Neutrophil (primary cell): ENCODE measurements at regions not wholly inside any gene's neighbourhood (a gene's known extent, or its start where the extent isn't known, plus 50 kb on each side); places are given as distances from the start of the nearest gene placed in this dataset.

ENCODE experiments used
- H3K27ac ChIP-seq: fragments of 200-600 bp; sonication (generic); 2 replicates; pipeline ENCODE4 v1.5.1; 2016; ENCODE audit warnings: mild to moderate bottlenecking, moderate library complexity
- H3K27me3 ChIP-seq: fragments of 200-600 bp; sonication (generic); 2 replicates; pipeline ENCODE4 v1.6.0; 2016; ENCODE audit warnings: mild to moderate bottlenecking
- H3K36me3 ChIP-seq: fragments of 200-600 bp; sonication (generic); 2 replicates; pipeline ENCODE4 v1.5.1; 2017
- H3K4me1 ChIP-seq, 2 experiments: fragments of 200-600 bp in 1 of 2; sonication (generic) in 1 of 2; 1 replicate in 1 of 2; 2 replicates in 1 of 2; pipeline versions ENCODE4 v1.5.1 to v1.6.1; 2013 to 2016; ENCODE audit warnings: low read depth in 1 of 2, low read length in 1 of 2, mild to moderate bottlenecking in 1 of 2, moderate library complexity in 1 of 2; ENCODE audit not compliant: control insufficient read depth in 1 of 2, insufficient read depth in 1 of 2
- H3K4me3 ChIP-seq, 2 experiments: fragments of 200-600 bp in 1 of 2; sonication (generic) in 1 of 2; 1 replicate in 1 of 2; 2 replicates in 1 of 2; pipeline ENCODE4 v1.5.1; 2013 to 2016; ENCODE audit warnings: low read depth in 1 of 2, low read length in 1 of 2, mild to moderate bottlenecking in 1 of 2, moderate library complexity in 1 of 2
- H3K9me3 ChIP-seq: fragments of 200-600 bp; sonication (generic); 2 replicates; pipeline ENCODE4 v1.5.1; 2016
- CTCF ChIP-seq: fragments of 200-600 bp; sonication (generic); IDR thresholded peaks from 2 replicates; pipeline ENCODE4 v1.5.1; 2016; ENCODE audit warnings: antibody characterized with exemption

GRCh38 chr5:2833556-2833955 lies 82.1 kb upstream of the IRX2 start:
- Histone ChIP-seq H3K27ac (no peak overlapping the region), H3K27me3 (no peaks in the 10 kb centered on the region), H3K36me3 (no peaks in the 10 kb centered on the region), H3K9me3 (no peaks in the 10 kb centered on the region), H3K4me3 (no peak overlapping the region), H3K4me1 (no peaks in the 10 kb centered on the region)
- no peak for TF ChIP-seq CTCF

GRCh38 chr5:2832394-2832793 lies 80.9 kb upstream of the IRX2 start:
- Histone ChIP-seq H3K4me3 (no peak overlapping the region), H3K27ac (no peak overlapping the region), H3K36me3 (no peaks in the 10 kb centered on the region), H3K27me3 (no peaks in the 10 kb centered on the region), H3K4me1 (no peaks in the 10 kb centered on the region), H3K9me3 (no peaks in the 10 kb centered on the region)
- TF ChIP-seq CTCF = no peak

- TF ChIP-seq CTCF = no peak
- H3K4me3 ChIP-seq = no peak overlapping the region
- no peaks in the 10 kb centered on the region for H3K36me3 ChIP-seq
- H3K27me3 ChIP-seq = no peaks in the 10 kb centered on the region
- H3K4me1 ChIP-seq = no peaks in the 10 kb centered on the region
- H3K9me3 ChIP-seq = no peaks in the 10 kb centered on the region
- H3K27ac ChIP-seq = no peak overlapping the region
These were observed 77.8 kb upstream of the IRX2 start for GRCh38 chr5:2829239-2829638.

GRCh38 chr5:2818936-2819335 lies 67.5 kb upstream of the IRX2 start:
- H3K36me3 ChIP-seq = no peaks in the 10 kb centered on the region
- H3K4me1 ChIP-seq = no peaks in the 10 kb centered on the region
- no peak for TF ChIP-seq CTCF
- no peaks in the 10 kb centered on the region for H3K27me3 ChIP-seq
- no peaks in the 10 kb centered on the region for H3K9me3 ChIP-seq
- H3K4me3 ChIP-seq = no peak overlapping the region
- no peak overlapping the region for H3K27ac ChIP-seq

GRCh38 chr5:2817031-2817603 lies 65.6 kb upstream of the IRX2 start:
- no peak for TF ChIP-seq CTCF
- Histone ChIP-seq H3K36me3 (no peaks in the 10 kb centered on the region), H3K9me3 (no peaks in the 10 kb centered on the region), H3K27me3 (no peaks in the 10 kb centered on the region), H3K4me1 (no peaks in the 10 kb centered on the region), H3K4me3 (no peak overlapping the region), H3K27ac (no peak overlapping the region)

GRCh38 chr5:2813678-2814077 lies 62.2 kb upstream of the IRX2 start:
- Histone ChIP-seq H3K4me3 (no peak overlapping the region), H3K36me3 (no peaks in the 10 kb centered on the region), H3K4me1 (no peaks in the 10 kb centered on the region), H3K27ac (no peak overlapping the region), H3K27me3 (no peaks in the 10 kb centered on the region), H3K9me3 (no peaks in the 10 kb centered on the region)
- TF ChIP-seq CTCF = no peak
